Right atrium auricular region (tissue), 2 donors: ENCODE measurements at regions not wholly inside any gene's neighbourhood (a gene's known extent, or its start where the extent isn't known, plus 50 kb on each side); places are given as distances from the start of the nearest gene placed in this dataset.

Experiments
- DNase-seq: peaks from one replicate; pipeline ENCODE4 v3.0.0-alpha.2; 2019; ENCODE audit warnings: low spot score
- H3K27ac ChIP-seq, 2 donors: fragments of 200-600 bp; sonication (generic); 1 replicate in 1 of 2; 2 replicates in 1 of 2; pipeline ENCODE4 v1.5.1; 2016 to 2019
- H3K27me3 ChIP-seq, 2 donors: fragments of 200-600 bp; sonication (generic); one replicate each; pipeline versions ENCODE4 v1.5.1 to v1.6.0; 2017 to 2019
- H3K36me3 ChIP-seq: fragments of 200-600 bp; sonication (generic); one replicate; pipeline ENCODE4 v1.5.1; 2016
- H3K4me1 ChIP-seq, 2 donors: fragments of 200-600 bp; sonication (generic); one replicate each; pipeline versions ENCODE4 v1.5.1 to v1.6.0; 2017 to 2019
- H3K4me3 ChIP-seq, 2 donors: fragments of 200-600 bp; sonication (generic); 1 replicate in 1 of 2; 2 replicates in 1 of 2; pipeline ENCODE4 v1.5.1; 2017 to 2019; ENCODE audit warnings: mild to moderate bottlenecking in 1 of 2, moderate library complexity in 1 of 2
- H3K9me3 ChIP-seq, 2 donors: fragments of 200-600 bp; sonication (generic); one replicate each; pipeline ENCODE4 v1.5.1; 2019
- TF ChIP-seq, protein P1 (sequence below), 2 donors: fragments of 200-600 bp; sonication (generic); IDR thresholded peaks; one replicate each; pipeline ENCODE4 v1.5.1; 2019; ENCODE audit warnings: antibody characterized with exemption in 2 of 2

DNA sequence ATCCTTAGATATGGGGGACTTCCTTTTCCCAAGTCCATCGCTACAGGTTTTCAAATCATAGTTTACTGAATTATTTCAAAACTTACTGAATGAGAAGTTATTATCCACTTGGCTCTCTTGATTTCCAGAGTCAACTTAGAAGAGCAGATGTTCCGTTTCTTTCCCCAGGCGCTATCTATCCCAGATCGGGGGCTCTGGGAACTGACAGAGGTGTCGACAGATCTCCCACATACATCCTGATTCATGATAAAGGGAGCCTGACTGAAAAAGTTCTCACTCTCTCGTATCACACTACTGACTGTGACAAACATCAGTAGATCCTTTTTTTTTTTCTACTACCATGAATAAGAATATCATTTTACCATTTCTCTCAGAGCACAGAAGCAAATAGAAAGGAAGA lies 654.8 kb downstream of the RNF144B start:
- Histone ChIP-seq H3K9me3 (no peaks in the 10 kb centered on the region), H3K36me3 (no peaks in the 10 kb centered on the region), H3K27ac (no peak overlapping the region), H3K4me3 (no peak overlapping the region), H3K27me3 (no peaks in the 10 kb centered on the region), H3K4me1 (peaks cover 0 to 12% of the 10 kb centered on the region in 2 donors)
- no peak for DNase-seq
- TF ChIP-seq, protein P1, sequence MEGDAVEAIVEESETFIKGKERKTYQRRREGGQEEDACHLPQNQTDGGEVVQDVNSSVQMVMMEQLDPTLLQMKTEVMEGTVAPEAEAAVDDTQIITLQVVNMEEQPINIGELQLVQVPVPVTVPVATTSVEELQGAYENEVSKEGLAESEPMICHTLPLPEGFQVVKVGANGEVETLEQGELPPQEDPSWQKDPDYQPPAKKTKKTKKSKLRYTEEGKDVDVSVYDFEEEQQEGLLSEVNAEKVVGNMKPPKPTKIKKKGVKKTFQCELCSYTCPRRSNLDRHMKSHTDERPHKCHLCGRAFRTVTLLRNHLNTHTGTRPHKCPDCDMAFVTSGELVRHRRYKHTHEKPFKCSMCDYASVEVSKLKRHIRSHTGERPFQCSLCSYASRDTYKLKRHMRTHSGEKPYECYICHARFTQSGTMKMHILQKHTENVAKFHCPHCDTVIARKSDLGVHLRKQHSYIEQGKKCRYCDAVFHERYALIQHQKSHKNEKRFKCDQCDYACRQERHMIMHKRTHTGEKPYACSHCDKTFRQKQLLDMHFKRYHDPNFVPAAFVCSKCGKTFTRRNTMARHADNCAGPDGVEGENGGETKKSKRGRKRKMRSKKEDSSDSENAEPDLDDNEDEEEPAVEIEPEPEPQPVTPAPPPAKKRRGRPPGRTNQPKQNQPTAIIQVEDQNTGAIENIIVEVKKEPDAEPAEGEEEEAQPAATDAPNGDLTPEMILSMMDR (IDR thresholded peaks at IDR 0.05): no peak

- Histone ChIP-seq H3K27ac (no peak overlapping the region), H3K27me3 (no peaks in the 10 kb centered on the region), H3K9me3 (no peaks in the 10 kb centered on the region), H3K4me3 (no peak overlapping the region), H3K36me3 (no peaks in the 10 kb centered on the region), H3K4me1 (peaks cover 0 to 12% of the 10 kb centered on the region in 2 donors)
- DNase-seq: no peak
- TF ChIP-seq, protein P1 (IDR thresholded peaks at IDR 0.05): no peak
These were observed 655.3 kb downstream of the RNF144B start for GRCh38 chr6:19042420-19042819.

GRCh38 chr6:19050765-19051164 lies 663.6 kb downstream of the RNF144B start:
- no peak overlapping the region for H3K4me3 ChIP-seq
- no peaks in the 10 kb centered on the region for H3K27me3 ChIP-seq
- no peaks in the 10 kb centered on the region for H3K4me1 ChIP-seq
- H3K36me3 ChIP-seq: no peaks in the 10 kb centered on the region
- no peak for DNase-seq
- H3K27ac ChIP-seq: no peak overlapping the region
- TF ChIP-seq, protein P1 (IDR thresholded peaks at IDR 0.05): no peak
- peaks cover 0 to 9% of the 10 kb centered on the region in 2 donors for H3K9me3 ChIP-seq

DNA sequence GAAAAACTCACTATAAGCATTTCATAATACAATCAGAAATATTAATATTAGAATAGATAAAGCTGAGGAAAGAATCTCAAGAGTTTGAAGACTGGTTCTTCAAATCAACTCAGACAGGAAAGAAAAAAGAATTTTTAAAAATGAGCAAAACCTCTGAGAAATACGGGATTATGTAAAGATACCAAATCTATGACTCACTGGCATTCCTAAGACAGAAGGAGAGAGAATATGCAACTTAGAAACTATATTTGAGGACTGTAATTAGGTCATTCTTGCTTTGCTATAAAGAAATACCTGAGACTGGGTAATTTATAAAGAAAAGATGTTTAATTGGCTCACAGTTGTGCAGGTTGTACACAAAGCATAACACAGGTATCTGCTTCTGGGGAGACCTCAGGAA lies 665.1 kb downstream of the RNF144B start:
- no peak for DNase-seq
- peaks cover 0 to 13% of the 10 kb centered on the region in 2 donors for H3K9me3 ChIP-seq
- no peaks in the 10 kb centered on the region for H3K36me3 ChIP-seq
- H3K4me1 ChIP-seq: no peaks in the 10 kb centered on the region
- no peak overlapping the region for H3K4me3 ChIP-seq
- TF ChIP-seq, protein P1 (IDR thresholded peaks at IDR 0.05): no peak
- no peaks in the 10 kb centered on the region for H3K27me3 ChIP-seq
- no peak overlapping the region for H3K27ac ChIP-seq

DNA sequence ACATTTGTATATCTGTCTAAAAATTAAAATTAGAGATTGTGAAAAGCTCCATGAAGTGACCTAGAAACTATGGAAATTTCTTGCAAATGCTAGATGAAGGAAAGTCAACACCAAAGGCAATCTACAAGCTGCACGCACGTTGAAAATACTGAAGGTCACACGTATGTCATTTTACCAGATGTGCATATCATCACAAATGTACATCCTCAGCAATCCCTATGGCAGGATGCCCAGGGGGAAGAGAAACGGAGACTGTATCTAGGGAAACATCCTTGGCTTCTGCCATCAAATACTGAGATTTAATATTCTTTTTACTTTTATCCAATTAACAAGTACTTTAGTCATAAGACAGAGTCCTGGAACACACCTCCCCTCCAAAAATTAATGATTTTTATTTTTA lies 672.0 kb downstream of the RNF144B start:
- Histone ChIP-seq H3K27ac (no peak overlapping the region), H3K4me3 (no peak overlapping the region), H3K27me3 (no peaks in the 10 kb centered on the region), H3K9me3 (peaks cover 0 to 10% of the 10 kb centered on the region in 2 donors), H3K36me3 (no peaks in the 10 kb centered on the region), H3K4me1 (no peaks in the 10 kb centered on the region)
- TF ChIP-seq, protein P1 (IDR thresholded peaks at IDR 0.05): no peak
- DNase-seq: no peak

- H3K27me3 ChIP-seq: no peaks in the 10 kb centered on the region
- no peak overlapping the region for H3K27ac ChIP-seq
- no peak for DNase-seq
- no peaks in the 10 kb centered on the region for H3K36me3 ChIP-seq
- no peaks in the 10 kb centered on the region for H3K9me3 ChIP-seq
- TF ChIP-seq, protein P1 (IDR thresholded peaks at IDR 0.05): no peak
- H3K4me3 ChIP-seq: no peak overlapping the region
- H3K4me1 ChIP-seq: no peaks in the 10 kb centered on the region
These were observed 680.0 kb downstream of the RNF144B start for GRCh38 chr6:19067165-19067564.
